GM23338 (cell line): ENCODE measurements at regions not wholly inside any gene's neighbourhood (a gene's known extent, or its start where the extent isn't known, plus 50 kb on each side); places are given as distances from the start of the nearest gene placed in this dataset.
"Not testable (repeated sequence)": the region's sequence is repeated elsewhere in the genome, so short reads cannot be mapped to it uniquely, and the experiment has no call there.

Source experiments
- ATAC-seq: fragments of 200-7000 bp; cut with Tn5 transposase; 3 replicates; pipeline ENCODE4 v1.9.1; 2020
- DNase-seq: peaks from one replicate; pipeline ENCODE4 v3.0.0-alpha.2; 2015; ENCODE audit warnings: low spot score
- H2AFZ ChIP-seq: fragments of 200-600 bp; sonication (generic); 2 replicates; pipeline ENCODE4 v1.8.0; 2016; ENCODE audit warnings: antibody characterized with exemption, mild to moderate bottlenecking, moderate library complexity
- H3F3A ChIP-seq: fragments of 200-600 bp; sonication (generic); replicated peaks from 2 replicates; pipeline ENCODE4 v1.8.0; 2017; ENCODE audit warnings: antibody characterized with exemption, mixed run types, low read depth
- H3K27ac ChIP-seq: fragments of 200-600 bp; sonication (generic); 2 replicates; pipeline ENCODE4 v1.6.1; 2016; ENCODE audit warnings: low read depth
- H3K27me3 ChIP-seq: fragments of 200-600 bp; sonication (generic); 2 replicates; pipeline ENCODE4 v1.8.0; 2016; ENCODE audit warnings: mild to moderate bottlenecking, mixed run types, moderate library complexity; ENCODE audit not compliant: insufficient read depth
- H3K36me3 ChIP-seq: fragments of 200-600 bp; sonication (generic); 2 replicates; pipeline ENCODE4 v1.8.0; 2016; ENCODE audit warnings: mild to moderate bottlenecking; ENCODE audit not compliant: insufficient read depth
- H3K4me1 ChIP-seq: fragments of 200-600 bp; sonication (generic); 2 replicates; pipeline ENCODE4 v1.8.0; 2016; ENCODE audit warnings: mild to moderate bottlenecking, moderate library complexity; ENCODE audit not compliant: insufficient read depth
- H3K4me2 ChIP-seq: fragments of 200-600 bp; sonication (generic); 2 replicates; pipeline ENCODE4 v1.7.1; 2017; ENCODE audit warnings: mixed run types
- H3K4me3 ChIP-seq: fragments of 200-600 bp; sonication (generic); 2 replicates; pipeline ENCODE4 v1.6.1; 2016; ENCODE audit warnings: mixed run types
- H3K79me2 ChIP-seq: fragments of 200-600 bp; sonication (generic); replicated peaks from 2 replicates; pipeline ENCODE4 v1.8.0; 2017; ENCODE audit warnings: mild to moderate bottlenecking; ENCODE audit not compliant: insufficient read depth
- H3K9me2 ChIP-seq: fragments of 200-600 bp; sonication (generic); 2 replicates; pipeline ENCODE4 v1.8.0; 2017; ENCODE audit not compliant: insufficient read depth
- H4K20me1 ChIP-seq: fragments of 200-600 bp; sonication (generic); replicated peaks from 2 replicates; pipeline ENCODE4 v1.8.0; 2017; ENCODE audit warnings: mild to moderate bottlenecking; ENCODE audit not compliant: insufficient read depth
- H3K27ac Mint-ChIP-seq: 2 replicates; pipeline ENCODE4 v1.8.0; 2020; ENCODE audit warnings: inconsistent platforms, mild to moderate bottlenecking, moderate library complexity, mixed read lengths
- H3K27me3 Mint-ChIP-seq: 3 replicates; pipeline ENCODE4 v1.8.0; 2022; ENCODE audit warnings: low read depth, mild to moderate bottlenecking, moderate library complexity, mixed read lengths, inconsistent platforms; ENCODE audit not compliant: insufficient read depth, poor library complexity
- H3K36me3 Mint-ChIP-seq: 3 replicates; pipeline ENCODE4 v1.8.0; 2021; ENCODE audit warnings: low read depth, mild to moderate bottlenecking, inconsistent platforms, moderate library complexity, mixed read lengths
- H3K4me1 Mint-ChIP-seq: 3 replicates; pipeline ENCODE4 v1.8.0; 2020; ENCODE audit warnings: mild to moderate bottlenecking, inconsistent platforms, mixed read lengths
- H3K4me3 Mint-ChIP-seq: 3 replicates; pipeline ENCODE4 v1.8.0; 2021; ENCODE audit warnings: moderate library complexity, mild to moderate bottlenecking, inconsistent platforms, mixed read lengths
- H3K9me3 Mint-ChIP-seq: 3 replicates; pipeline ENCODE4 v1.8.0; 2020; ENCODE audit warnings: moderate library complexity, mild to moderate bottlenecking, inconsistent platforms, mixed read lengths
- CREB1 ChIP-seq: fragments of 250-450 bp; sonication (Bioruptor Pico); IDR thresholded peaks from 2 replicates; pipeline ENCODE4 v1.5.0; 2020; ENCODE audit warnings: low read depth, mild to moderate bottlenecking, moderate library complexity
- EZH2phosphoT487 ChIP-seq: fragments of 200-600 bp; sonication (generic); IDR thresholded peaks from one replicate; pipeline ENCODE4 v1.8.1; 2018; ENCODE audit warnings: antibody characterized with exemption; ENCODE audit not compliant: unreplicated experiment
- JUNB ChIP-seq: IDR thresholded peaks from one replicate; pipeline ENCODE4 v1.6.1; 2016; ENCODE audit warnings: antibody characterized with exemption; ENCODE audit not compliant: unreplicated experiment
- NANOG ChIP-seq: IDR thresholded peaks from 2 replicates; pipeline ENCODE4 v1.6.1; 2016; ENCODE audit warnings: antibody characterized with exemption, borderline replicate concordance
- STAT1 ChIP-seq: IDR thresholded peaks from one replicate; pipeline ENCODE4 v1.6.1; 2016; ENCODE audit warnings: antibody characterized with exemption; ENCODE audit not compliant: unreplicated experiment
- ZNF114 ChIP-seq: fragments of 250-450 bp; sonication (Bioruptor Pico); IDR thresholded peaks from 2 replicates; pipeline ENCODE4 v1.5.0; 2020; ENCODE audit warnings: mild to moderate bottlenecking, moderate library complexity
- TF ChIP-seq, protein P1 (sequence below), 2 experiments: fragments of 200-600 bp in 1 of 2; sonication (generic) in 1 of 2; conservative IDR thresholded peaks; 2 replicates each; pipeline versions ENCODE4 v1.5.1 to v1.6.1; 2016 to 2017; ENCODE audit warnings: antibody characterized with exemption in 2 of 2, low read depth in 2 of 2, mild to moderate bottlenecking in 2 of 2, moderate library complexity in 1 of 2
- TF ChIP-seq, protein P2 (sequence below): IDR thresholded peaks from one replicate; pipeline ENCODE4 v1.6.1; 2018; ENCODE audit warnings: antibody characterized with exemption; ENCODE audit not compliant: unreplicated experiment
- TF ChIP-seq, protein P3 (sequence below): fragments of 250-450 bp; sonication (Bioruptor Pico); IDR thresholded peaks from 2 replicates; pipeline ENCODE4 v1.5.0; 2020; ENCODE audit warnings: mild to moderate bottlenecking, moderate library complexity
- TF ChIP-seq, protein P4 (sequence below): IDR thresholded peaks from 2 replicates; pipeline ENCODE4 v1.6.1; 2016; ENCODE audit warnings: antibody characterized with exemption

DNA sequence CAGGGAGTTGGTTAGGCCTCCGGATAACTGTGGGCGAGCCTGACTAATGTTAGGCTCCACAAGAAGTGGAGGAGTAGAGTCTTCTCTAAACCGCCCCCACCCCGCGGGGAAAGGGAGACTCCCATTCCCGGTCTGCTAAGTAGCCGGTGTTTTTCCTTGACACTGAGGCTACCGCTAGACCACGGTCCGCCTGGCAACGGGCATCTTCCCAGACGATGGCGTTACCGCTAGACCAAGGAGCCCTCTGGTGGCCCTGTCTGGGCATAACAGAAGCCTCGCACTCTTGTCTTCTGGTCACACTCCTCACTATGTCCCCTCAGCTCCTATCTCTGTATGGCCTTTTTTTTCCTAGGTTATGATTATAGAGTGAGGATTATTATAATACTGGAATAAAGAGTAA lies 1410.7 kb downstream of the UQCRFS1 start:
- H3K9me2 ChIP-seq, H3K4me3 ChIP-seq, ATAC-seq, H4K20me1 ChIP-seq, H3F3A ChIP-seq, H3K36me3 ChIP-seq, H3K4me2 ChIP-seq, H3K4me1 ChIP-seq, H3K27ac ChIP-seq, H2AFZ ChIP-seq, H3K27ac Mint-ChIP-seq, H3K4me3 Mint-ChIP-seq, H3K79me2 ChIP-seq, H3K27me3 Mint-ChIP-seq, H3K4me1 Mint-ChIP-seq, H3K27me3 ChIP-seq: not testable (repeated sequence)
- H3K36me3 Mint-ChIP-seq: peaks cover 71% of the 10 kb centered on the region
- peak; percentile 36 for DNase-seq
- TF ChIP-seq, protein P1, sequence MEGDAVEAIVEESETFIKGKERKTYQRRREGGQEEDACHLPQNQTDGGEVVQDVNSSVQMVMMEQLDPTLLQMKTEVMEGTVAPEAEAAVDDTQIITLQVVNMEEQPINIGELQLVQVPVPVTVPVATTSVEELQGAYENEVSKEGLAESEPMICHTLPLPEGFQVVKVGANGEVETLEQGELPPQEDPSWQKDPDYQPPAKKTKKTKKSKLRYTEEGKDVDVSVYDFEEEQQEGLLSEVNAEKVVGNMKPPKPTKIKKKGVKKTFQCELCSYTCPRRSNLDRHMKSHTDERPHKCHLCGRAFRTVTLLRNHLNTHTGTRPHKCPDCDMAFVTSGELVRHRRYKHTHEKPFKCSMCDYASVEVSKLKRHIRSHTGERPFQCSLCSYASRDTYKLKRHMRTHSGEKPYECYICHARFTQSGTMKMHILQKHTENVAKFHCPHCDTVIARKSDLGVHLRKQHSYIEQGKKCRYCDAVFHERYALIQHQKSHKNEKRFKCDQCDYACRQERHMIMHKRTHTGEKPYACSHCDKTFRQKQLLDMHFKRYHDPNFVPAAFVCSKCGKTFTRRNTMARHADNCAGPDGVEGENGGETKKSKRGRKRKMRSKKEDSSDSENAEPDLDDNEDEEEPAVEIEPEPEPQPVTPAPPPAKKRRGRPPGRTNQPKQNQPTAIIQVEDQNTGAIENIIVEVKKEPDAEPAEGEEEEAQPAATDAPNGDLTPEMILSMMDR (conservative IDR thresholded peaks at IDR 0.05; ENCODE audit: low read depth in 2 of 2): peak; percentile 38 to 53
- peaks cover 47% of the 10 kb centered on the region for H3K9me3 Mint-ChIP-seq

DNA sequence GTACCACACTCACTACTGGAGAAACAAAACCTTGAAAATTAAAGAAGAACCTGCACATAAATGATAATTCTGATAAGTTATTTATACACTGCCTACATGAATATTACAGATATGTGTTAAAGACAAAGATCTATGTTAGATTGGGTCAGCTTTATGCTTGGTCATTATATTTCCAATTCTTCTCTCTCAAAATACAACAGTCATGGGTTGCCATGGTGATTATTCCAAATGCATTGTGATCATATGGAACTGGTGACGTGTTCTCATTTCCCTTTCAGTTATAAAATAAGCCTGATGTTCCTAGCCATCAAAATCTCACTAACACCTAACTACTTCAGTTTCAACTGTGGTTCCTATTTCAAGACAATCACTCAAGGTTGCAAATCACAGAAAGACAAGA lies 1416.4 kb downstream of the UQCRFS1 start:
- Mint-ChIP-seq H3K27ac (no peak overlapping the region), H3K9me3 (peaks cover 9% of the 10 kb centered on the region), H3K36me3 (peaks cover 39% of the 10 kb centered on the region), H3K4me1 (peaks cover 4% of the 10 kb centered on the region), H3K27me3 (peaks cover 14% of the 10 kb centered on the region), H3K4me3 (no peak overlapping the region)
- peaks cover 5% of the 10 kb centered on the region; the same call in 1 of the 2 replicates for H3K4me1 ChIP-seq
- 0 out of 2 replicates have a peak, but pooled peaks cover 3% of the 10 kb centered on the region for H3K36me3 ChIP-seq
- H4K20me1 ChIP-seq: no peaks in the 10 kb centered on the region; the same call in 1 of the 2 replicates
- no peaks in the 10 kb centered on the region for H3K9me2 ChIP-seq
- H3K4me3 ChIP-seq: no peak overlapping the region
- ATAC-seq (no peak), DNase-seq (no peak)
- no peaks in the 10 kb centered on the region for H3K27me3 ChIP-seq
- H3F3A ChIP-seq: no peaks in the 10 kb centered on the region
- no peak overlapping the region for H3K27ac ChIP-seq
- H2AFZ ChIP-seq: no peak overlapping the region
- no peak overlapping the region for H3K4me2 ChIP-seq
- peaks cover 44% of the 10 kb centered on the region for H3K79me2 ChIP-seq
- TF ChIP-seq, protein P2, sequence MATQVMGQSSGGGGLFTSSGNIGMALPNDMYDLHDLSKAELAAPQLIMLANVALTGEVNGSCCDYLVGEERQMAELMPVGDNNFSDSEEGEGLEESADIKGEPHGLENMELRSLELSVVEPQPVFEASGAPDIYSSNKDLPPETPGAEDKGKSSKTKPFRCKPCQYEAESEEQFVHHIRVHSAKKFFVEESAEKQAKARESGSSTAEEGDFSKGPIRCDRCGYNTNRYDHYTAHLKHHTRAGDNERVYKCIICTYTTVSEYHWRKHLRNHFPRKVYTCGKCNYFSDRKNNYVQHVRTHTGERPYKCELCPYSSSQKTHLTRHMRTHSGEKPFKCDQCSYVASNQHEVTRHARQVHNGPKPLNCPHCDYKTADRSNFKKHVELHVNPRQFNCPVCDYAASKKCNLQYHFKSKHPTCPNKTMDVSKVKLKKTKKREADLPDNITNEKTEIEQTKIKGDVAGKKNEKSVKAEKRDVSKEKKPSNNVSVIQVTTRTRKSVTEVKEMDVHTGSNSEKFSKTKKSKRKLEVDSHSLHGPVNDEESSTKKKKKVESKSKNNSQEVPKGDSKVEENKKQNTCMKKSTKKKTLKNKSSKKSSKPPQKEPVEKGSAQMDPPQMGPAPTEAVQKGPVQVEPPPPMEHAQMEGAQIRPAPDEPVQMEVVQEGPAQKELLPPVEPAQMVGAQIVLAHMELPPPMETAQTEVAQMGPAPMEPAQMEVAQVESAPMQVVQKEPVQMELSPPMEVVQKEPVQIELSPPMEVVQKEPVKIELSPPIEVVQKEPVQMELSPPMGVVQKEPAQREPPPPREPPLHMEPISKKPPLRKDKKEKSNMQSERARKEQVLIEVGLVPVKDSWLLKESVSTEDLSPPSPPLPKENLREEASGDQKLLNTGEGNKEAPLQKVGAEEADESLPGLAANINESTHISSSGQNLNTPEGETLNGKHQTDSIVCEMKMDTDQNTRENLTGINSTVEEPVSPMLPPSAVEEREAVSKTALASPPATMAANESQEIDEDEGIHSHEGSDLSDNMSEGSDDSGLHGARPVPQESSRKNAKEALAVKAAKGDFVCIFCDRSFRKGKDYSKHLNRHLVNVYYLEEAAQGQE: no peak
- TF ChIP-seq, protein P3, sequence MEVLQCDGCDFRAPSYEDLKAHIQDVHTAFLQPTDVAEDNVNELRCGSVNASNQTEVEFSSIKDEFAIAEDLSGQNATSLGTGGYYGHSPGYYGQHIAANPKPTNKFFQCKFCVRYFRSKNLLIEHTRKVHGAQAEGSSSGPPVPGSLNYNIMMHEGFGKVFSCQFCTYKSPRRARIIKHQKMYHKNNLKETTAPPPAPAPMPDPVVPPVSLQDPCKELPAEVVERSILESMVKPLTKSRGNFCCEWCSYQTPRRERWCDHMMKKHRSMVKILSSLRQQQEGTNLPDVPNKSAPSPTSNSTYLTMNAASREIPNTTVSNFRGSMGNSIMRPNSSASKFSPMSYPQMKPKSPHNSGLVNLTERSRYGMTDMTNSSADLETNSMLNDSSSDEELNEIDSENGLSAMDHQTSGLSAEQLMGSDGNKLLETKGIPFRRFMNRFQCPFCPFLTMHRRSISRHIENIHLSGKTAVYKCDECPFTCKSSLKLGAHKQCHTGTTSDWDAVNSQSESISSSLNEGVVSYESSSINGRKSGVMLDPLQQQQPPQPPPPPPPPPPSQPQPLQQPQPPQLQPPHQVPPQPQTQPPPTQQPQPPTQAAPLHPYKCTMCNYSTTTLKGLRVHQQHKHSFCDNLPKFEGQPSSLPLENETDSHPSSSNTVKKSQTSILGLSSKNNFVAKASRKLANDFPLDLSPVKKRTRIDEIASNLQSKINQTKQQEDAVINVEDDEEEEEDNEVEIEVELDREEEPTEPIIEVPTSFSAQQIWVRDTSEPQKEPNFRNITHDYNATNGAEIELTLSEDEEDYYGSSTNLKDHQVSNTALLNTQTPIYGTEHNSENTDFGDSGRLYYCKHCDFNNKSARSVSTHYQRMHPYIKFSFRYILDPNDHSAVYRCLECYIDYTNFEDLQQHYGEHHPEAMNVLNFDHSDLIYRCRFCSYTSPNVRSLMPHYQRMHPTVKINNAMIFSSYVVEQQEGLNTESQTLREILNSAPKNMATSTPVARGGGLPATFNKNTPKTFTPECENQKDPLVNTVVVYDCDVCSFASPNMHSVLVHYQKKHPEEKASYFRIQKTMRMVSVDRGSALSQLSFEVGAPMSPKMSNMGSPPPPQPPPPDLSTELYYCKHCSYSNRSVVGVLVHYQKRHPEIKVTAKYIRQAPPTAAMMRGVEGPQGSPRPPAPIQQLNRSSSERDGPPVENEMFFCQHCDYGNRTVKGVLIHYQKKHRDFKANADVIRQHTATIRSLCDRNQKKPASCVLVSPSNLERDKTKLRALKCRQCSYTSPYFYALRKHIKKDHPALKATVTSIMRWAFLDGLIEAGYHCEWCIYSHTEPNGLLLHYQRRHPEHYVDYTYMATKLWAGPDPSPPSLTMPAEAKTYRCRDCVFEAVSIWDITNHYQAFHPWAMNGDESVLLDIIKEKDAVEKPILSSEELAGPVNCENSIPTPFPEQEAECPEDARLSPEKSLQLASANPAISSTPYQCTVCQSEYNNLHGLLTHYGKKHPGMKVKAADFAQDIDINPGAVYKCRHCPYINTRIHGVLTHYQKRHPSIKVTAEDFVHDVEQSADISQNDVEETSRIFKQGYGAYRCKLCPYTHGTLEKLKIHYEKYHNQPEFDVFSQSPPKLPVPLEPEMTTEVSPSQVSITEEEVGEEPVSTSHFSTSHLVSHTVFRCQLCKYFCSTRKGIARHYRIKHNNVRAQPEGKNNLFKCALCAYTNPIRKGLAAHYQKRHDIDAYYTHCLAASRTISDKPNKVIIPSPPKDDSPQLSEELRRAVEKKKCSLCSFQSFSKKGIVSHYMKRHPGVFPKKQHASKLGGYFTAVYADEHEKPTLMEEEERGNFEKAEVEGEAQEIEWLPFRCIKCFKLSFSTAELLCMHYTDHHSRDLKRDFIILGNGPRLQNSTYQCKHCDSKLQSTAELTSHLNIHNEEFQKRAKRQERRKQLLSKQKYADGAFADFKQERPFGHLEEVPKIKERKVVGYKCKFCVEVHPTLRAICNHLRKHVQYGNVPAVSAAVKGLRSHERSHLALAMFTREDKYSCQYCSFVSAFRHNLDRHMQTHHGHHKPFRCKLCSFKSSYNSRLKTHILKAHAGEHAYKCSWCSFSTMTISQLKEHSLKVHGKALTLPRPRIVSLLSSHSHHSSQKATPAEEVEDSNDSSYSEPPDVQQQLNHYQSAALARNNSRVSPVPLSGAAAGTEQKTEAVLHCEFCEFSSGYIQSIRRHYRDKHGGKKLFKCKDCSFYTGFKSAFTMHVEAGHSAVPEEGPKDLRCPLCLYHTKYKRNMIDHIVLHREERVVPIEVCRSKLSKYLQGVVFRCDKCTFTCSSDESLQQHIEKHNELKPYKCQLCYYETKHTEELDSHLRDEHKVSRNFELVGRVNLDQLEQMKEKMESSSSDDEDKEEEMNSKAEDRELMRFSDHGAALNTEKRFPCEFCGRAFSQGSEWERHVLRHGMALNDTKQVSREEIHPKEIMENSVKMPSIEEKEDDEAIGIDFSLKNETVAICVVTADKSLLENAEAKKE (CRISPR knock-in tag): no peak
- TF ChIP-seq STAT1: no peak
- TF ChIP-seq CREB1 (CRISPR knock-in tag): no peak
- TF ChIP-seq ZNF114 (CRISPR knock-in tag): no peak
- no peak for TF ChIP-seq EZH2phosphoT487
- TF ChIP-seq JUNB: no peak
- no peak for TF ChIP-seq NANOG
- TF ChIP-seq, protein P4, sequence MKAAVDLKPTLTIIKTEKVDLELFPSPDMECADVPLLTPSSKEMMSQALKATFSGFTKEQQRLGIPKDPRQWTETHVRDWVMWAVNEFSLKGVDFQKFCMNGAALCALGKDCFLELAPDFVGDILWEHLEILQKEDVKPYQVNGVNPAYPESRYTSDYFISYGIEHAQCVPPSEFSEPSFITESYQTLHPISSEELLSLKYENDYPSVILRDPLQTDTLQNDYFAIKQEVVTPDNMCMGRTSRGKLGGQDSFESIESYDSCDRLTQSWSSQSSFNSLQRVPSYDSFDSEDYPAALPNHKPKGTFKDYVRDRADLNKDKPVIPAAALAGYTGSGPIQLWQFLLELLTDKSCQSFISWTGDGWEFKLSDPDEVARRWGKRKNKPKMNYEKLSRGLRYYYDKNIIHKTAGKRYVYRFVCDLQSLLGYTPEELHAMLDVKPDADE: no peak
